DND-41 (cell line): ENCODE measurements at regions not wholly inside any gene's neighbourhood (a gene's known extent, or its start where the extent isn't known, plus 50 kb on each side); places are given as distances from the start of the nearest gene placed in this dataset.

Experiments used
- CTCF ChIP-seq: IDR thresholded peaks from 2 replicates; pipeline ENCODE4 v1.5.1; 2012; ENCODE audit warnings: borderline replicate concordance, low read length, moderate library complexity, mild to moderate bottlenecking; ENCODE audit not compliant: poor library complexity, severe bottlenecking; ENCODE audit errors: extremely low read depth
- EZH2 ChIP-seq: IDR thresholded peaks from 3 replicates; pipeline ENCODE4 v1.6.1; 2012; ENCODE audit warnings: borderline replicate concordance, low read depth, mild to moderate bottlenecking, moderate library complexity, low read length, inconsistent platforms; ENCODE audit not compliant: severe bottlenecking

GRCh38 chr12:132390287-132391076 lies 61.1 kb upstream of the GALNT9 start:
- no peak for TF ChIP-seq CTCF
- TF ChIP-seq EZH2 = no peak
